Peyer's patch (tissue), 4 donors: ENCODE measurements at regions not wholly inside any gene's neighbourhood (a gene's known extent, or its start where the extent isn't known, plus 50 kb on each side); places are given as distances from the start of the nearest gene placed in this dataset.

Experiments used
- POLR2A ChIP-seq, 2 donors: fragments of 450-650 bp; IDR thresholded peaks; one replicate each; pipeline ENCODE4 v1.5.1; 2017; ENCODE audit warnings: antibody characterized with exemption in 2 of 2, mild to moderate bottlenecking in 2 of 2, moderate library complexity in 2 of 2
- TF ChIP-seq, protein P1 (sequence below), 6 experiments: fragments of 450-650 bp in 4 of 6; fragments of 200-600 bp in 2 of 6; sonication (generic) in 1 of 6; IDR thresholded peaks; one replicate each; pipeline ENCODE4 v1.5.1; 2017 to 2019; ENCODE audit warnings: antibody characterized with exemption in 6 of 6, mild to moderate bottlenecking in 3 of 6, moderate library complexity in 1 of 6

DNA sequence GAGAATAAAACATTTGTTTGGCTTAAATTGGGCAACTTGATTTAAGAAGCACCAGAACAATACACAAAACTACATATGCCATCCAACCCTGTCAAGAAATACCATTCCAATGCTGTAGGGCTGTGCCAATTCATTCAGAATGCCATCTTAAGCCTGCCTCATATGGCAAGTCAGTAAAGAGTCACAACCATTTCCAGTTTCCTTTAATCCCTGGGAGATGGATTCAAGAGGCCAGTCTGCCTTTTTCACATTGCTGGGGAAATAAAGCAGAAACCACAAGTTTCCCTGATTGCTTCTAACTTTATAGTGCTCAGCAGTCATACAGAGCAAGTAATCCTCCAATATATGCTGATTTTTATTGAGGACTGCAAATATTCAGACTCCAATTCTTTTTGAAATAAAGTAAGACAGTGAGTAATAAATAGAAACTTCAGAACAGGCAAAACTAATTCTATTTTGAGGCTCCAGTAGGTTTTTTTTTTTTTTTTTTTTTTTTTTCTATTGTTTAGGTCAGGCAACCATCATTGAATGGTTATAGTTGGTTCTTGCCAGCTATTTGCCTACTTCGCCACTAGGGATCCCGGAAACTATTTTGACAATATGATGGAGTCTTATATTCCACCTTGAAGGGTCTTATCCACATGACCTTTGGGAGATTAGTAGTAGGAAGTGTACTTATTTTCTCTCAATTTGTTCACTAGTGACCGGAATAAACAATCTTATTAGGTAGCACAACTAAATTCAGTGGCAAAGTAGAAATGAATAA lies 400.9 kb upstream of the MEF2C start:
- TF ChIP-seq, protein P1, sequence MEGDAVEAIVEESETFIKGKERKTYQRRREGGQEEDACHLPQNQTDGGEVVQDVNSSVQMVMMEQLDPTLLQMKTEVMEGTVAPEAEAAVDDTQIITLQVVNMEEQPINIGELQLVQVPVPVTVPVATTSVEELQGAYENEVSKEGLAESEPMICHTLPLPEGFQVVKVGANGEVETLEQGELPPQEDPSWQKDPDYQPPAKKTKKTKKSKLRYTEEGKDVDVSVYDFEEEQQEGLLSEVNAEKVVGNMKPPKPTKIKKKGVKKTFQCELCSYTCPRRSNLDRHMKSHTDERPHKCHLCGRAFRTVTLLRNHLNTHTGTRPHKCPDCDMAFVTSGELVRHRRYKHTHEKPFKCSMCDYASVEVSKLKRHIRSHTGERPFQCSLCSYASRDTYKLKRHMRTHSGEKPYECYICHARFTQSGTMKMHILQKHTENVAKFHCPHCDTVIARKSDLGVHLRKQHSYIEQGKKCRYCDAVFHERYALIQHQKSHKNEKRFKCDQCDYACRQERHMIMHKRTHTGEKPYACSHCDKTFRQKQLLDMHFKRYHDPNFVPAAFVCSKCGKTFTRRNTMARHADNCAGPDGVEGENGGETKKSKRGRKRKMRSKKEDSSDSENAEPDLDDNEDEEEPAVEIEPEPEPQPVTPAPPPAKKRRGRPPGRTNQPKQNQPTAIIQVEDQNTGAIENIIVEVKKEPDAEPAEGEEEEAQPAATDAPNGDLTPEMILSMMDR (IDR thresholded peaks at IDR 0.05), result no peak
- TF ChIP-seq POLR2A (IDR thresholded peaks at IDR 0.05), result no peak
